ENCODE measurements at regions not wholly inside any gene's neighbourhood (a gene's known extent, or its start where the extent isn't known, plus 50 kb on each side); places are given as distances from the start of the nearest gene placed in this dataset.

DNA sequence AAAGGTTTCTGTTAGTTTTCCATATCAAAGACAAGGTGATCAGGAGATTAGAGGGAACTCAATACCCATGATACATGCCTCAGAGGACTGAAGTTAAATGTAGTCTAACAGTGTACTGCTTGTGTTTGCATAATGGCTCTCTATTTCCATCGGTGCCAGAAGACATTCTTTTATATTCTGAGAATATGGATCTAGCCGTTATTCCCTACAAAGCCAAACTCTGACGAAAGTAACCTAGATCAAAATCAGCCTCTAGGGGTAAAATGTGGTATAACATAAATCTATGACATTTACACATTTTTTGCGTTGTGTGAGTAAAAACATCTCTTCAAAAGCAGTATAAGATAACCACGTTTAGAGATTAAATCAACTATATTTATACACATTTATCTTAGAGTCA is 2232.7 kb downstream of the PCDH9 start:
- TF ChIP-seq, protein P1, sequence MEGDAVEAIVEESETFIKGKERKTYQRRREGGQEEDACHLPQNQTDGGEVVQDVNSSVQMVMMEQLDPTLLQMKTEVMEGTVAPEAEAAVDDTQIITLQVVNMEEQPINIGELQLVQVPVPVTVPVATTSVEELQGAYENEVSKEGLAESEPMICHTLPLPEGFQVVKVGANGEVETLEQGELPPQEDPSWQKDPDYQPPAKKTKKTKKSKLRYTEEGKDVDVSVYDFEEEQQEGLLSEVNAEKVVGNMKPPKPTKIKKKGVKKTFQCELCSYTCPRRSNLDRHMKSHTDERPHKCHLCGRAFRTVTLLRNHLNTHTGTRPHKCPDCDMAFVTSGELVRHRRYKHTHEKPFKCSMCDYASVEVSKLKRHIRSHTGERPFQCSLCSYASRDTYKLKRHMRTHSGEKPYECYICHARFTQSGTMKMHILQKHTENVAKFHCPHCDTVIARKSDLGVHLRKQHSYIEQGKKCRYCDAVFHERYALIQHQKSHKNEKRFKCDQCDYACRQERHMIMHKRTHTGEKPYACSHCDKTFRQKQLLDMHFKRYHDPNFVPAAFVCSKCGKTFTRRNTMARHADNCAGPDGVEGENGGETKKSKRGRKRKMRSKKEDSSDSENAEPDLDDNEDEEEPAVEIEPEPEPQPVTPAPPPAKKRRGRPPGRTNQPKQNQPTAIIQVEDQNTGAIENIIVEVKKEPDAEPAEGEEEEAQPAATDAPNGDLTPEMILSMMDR (IDR thresholded peaks at IDR 0.05): no peak
- no peak for TF ChIP-seq POLR2A (IDR thresholded peaks at IDR 0.05)
- no peak for TF ChIP-seq EP300 (IDR thresholded peaks at IDR 0.05)
